Endothelial cell of umbilical vein (primary cell): ENCODE measurements at regions not wholly inside any gene's neighbourhood (a gene's known extent, or its start where the extent isn't known, plus 50 kb on each side); places are given as distances from the start of the nearest gene placed in this dataset.

Experiments
- BruUV-seq: library from RNA; stranded (reverse); fragments of 400-500 nt; replicated peaks from 2 replicates; lab custom pipeline; 2021; lab: Mats Ljungman, UMichigan
- CTCF ChIA-PET: fragments of 300-600, 350-600 bp; sonication (Branson Sonifier 250); formaldehyde crosslinking; loops from one replicate; lab custom pipeline; 2021; ENCODE audit warnings: antibody characterized with exemption, inconsistent platforms; lab: Charles Lee
- POLR2A ChIA-PET: fragments of 300-600, 350-600 bp; sonication (Branson Sonifier 250); formaldehyde crosslinking; loops from one replicate; lab custom pipeline; 2021; ENCODE audit warnings: antibody characterized with exemption, inconsistent platforms; lab: Charles Lee
- DNase-seq: peaks from one replicate; pipeline ENCODE4 v3.0.0-alpha.2; 2011; ENCODE audit warnings: low read depth, low spot score
- FAIRE-seq: peaks from 2 replicates; lab custom pipeline; 2011; peaks lifted over from hg19 to GRCh38; lab: Jason Lieb, UNC
- H2AFZ ChIP-seq: 2 replicates; pipeline ENCODE4 v1.6.0; 2012; ENCODE audit warnings: low read depth, low read length, control low read depth, inconsistent platforms
- H3K27ac ChIP-seq: 2 replicates; pipeline ENCODE4 v1.5.1; 2011; ENCODE audit warnings: low read depth, mild to moderate bottlenecking, control low read depth, low read length, moderate library complexity; ENCODE audit not compliant: insufficient read depth
- H3K27me3 ChIP-seq, 2 experiments: 2 replicates each; pipeline versions ENCODE4 v1.6.0 to v1.6.1; 2011; ENCODE audit warnings: low read length in 2 of 2, mixed read lengths in 1 of 2; ENCODE audit not compliant: control insufficient read depth in 2 of 2, insufficient read depth in 2 of 2
- H3K36me3 ChIP-seq, 2 experiments: 2 replicates in 1 of 2; 3 replicates in 1 of 2; pipeline ENCODE4 v1.5.1; 2011; ENCODE audit warnings: low read length in 2 of 2, mild to moderate bottlenecking in 1 of 2, moderate library complexity in 1 of 2; ENCODE audit not compliant: control insufficient read depth in 2 of 2, insufficient read depth in 2 of 2; ENCODE audit errors: extremely low read depth in 1 of 2
- H3K4me1 ChIP-seq: 3 replicates; pipeline ENCODE4 v1.5.1; 2011; ENCODE audit warnings: mild to moderate bottlenecking, low read length; ENCODE audit not compliant: control insufficient read depth, insufficient read depth; ENCODE audit errors: extremely low read depth
- H3K4me2 ChIP-seq: 2 replicates; pipeline ENCODE4 v1.6.1; 2011; ENCODE audit warnings: low read length, control low read depth, mixed read lengths; ENCODE audit not compliant: insufficient read depth
- H3K4me3 ChIP-seq, 3 experiments: fragments of 200-600 bp in 1 of 3; sonication (generic), shearing (Covaris generic) in 1 of 3; replicated peaks in 1 of 3; 2 replicates each; pipeline ENCODE4 v1.5.1; 2011 to 2016; ENCODE audit warnings: control low read depth in 3 of 3, low read length in 3 of 3, mild to moderate bottlenecking in 2 of 3, inconsistent platforms in 1 of 3, low read depth in 1 of 3, moderate library complexity in 1 of 3; ENCODE audit not compliant: insufficient read depth in 1 of 3
- H3K79me2 ChIP-seq: 2 replicates; pipeline ENCODE4 v1.6.0; 2012; ENCODE audit warnings: low read length, inconsistent platforms; ENCODE audit not compliant: control insufficient read depth, insufficient read depth
- H3K9ac ChIP-seq: replicated peaks from 2 replicates; pipeline ENCODE3; 2011; ENCODE audit warnings: low read length, control low read depth; ENCODE audit not compliant: insufficient read depth; ENCODE audit errors: extremely low read depth
- H3K9me1 ChIP-seq: replicated peaks from 3 replicates; pipeline ENCODE4 v1.6.0; 2011; ENCODE audit warnings: mild to moderate bottlenecking, low read length; ENCODE audit not compliant: control insufficient read depth, insufficient read depth; ENCODE audit errors: extremely low read depth
- H3K9me3 ChIP-seq: replicated peaks from 2 replicates; pipeline ENCODE4 v1.5.1; 2012; ENCODE audit warnings: low read length, inconsistent platforms; ENCODE audit not compliant: control insufficient read depth, insufficient read depth
- H4K20me1 ChIP-seq: replicated peaks from 2 replicates; pipeline ENCODE3; 2011; ENCODE audit warnings: mild to moderate bottlenecking, low read length; ENCODE audit not compliant: control insufficient read depth, insufficient read depth; ENCODE audit errors: extremely low read depth
- CTCF ChIP-seq, 2 donors: IDR thresholded peaks; 1 replicate in 1 of 2; 2 replicates in 1 of 2; pipeline ENCODE4 v1.5.1; 2011; ENCODE audit warnings: low read length in 2 of 2, mild to moderate bottlenecking in 2 of 2, moderate library complexity in 2 of 2, control low read depth in 1 of 2, inconsistent platforms in 1 of 2, low read depth in 1 of 2; ENCODE audit not compliant: insufficient read depth in 1 of 2; ENCODE audit errors: extremely low read depth in 1 of 2
- EZH2 ChIP-seq: IDR thresholded peaks from 2 replicates; pipeline ENCODE4 v1.6.1; 2012; ENCODE audit warnings: borderline replicate concordance, low read depth, mild to moderate bottlenecking, moderate library complexity, low read length, inconsistent platforms; ENCODE audit not compliant: severe bottlenecking
- FOS ChIP-seq: IDR thresholded peaks from 2 replicates; pipeline ENCODE4 v1.6.1; 2011; ENCODE audit warnings: mild to moderate bottlenecking, low read length, moderate library complexity, borderline replicate concordance; ENCODE audit not compliant: insufficient read depth
- GATA2 ChIP-seq: IDR thresholded peaks from 2 replicates; pipeline ENCODE4 v1.7.0; 2011; ENCODE audit warnings: low read depth, mild to moderate bottlenecking, moderate library complexity, mixed read lengths, low read length; ENCODE audit not compliant: insufficient read length, insufficient read depth
- JUN ChIP-seq: IDR thresholded peaks from 2 replicates; pipeline ENCODE4 v1.6.1; 2011; ENCODE audit warnings: borderline replicate concordance, low read depth; ENCODE audit not compliant: insufficient read length, insufficient read depth
- MAX ChIP-seq: IDR thresholded peaks from 2 replicates; pipeline ENCODE4 v1.6.1; 2011; ENCODE audit not compliant: insufficient read depth, insufficient read length
- MYC ChIP-seq: IDR thresholded peaks from one replicate; pipeline ENCODE4 v1.6.1; 2011; ENCODE audit warnings: mild to moderate bottlenecking, low read depth, low read length
- POLR2A ChIP-seq: IDR thresholded peaks from 2 replicates; pipeline ENCODE4 v1.6.1; 2012; ENCODE audit warnings: low read depth, mild to moderate bottlenecking, control low read depth, low read length
- POLR2AphosphoS5 ChIP-seq: IDR thresholded peaks from 2 replicates; pipeline ENCODE4 v1.6.1; 2012; ENCODE audit warnings: low read depth, mild to moderate bottlenecking, control low read depth, low read length, moderate library complexity; ENCODE audit not compliant: insufficient read depth
- dilution Hi-C: fragments of 300-500 bp; cut with MboI; formaldehyde crosslinking; loops from one replicate; pipeline ENCODE4 v1.15.0; 2019; ENCODE audit warnings: low sequenced_read_pairs; ENCODE audit not compliant: extremely low pct_ligation_motif_present
- intact Hi-C: fragments of 100-400 bp; cut with micrococcal nuclease; formaldehyde crosslinking; loops from one replicate; pipeline ENCODE4 v1.10.0; 2022

GRCh38 chr5:3361811-3362605 lies 233.6 kb upstream of the IRX1 start:
- DNase-seq (no peak), FAIRE-seq (no peak)
- CTCF ChIA-PET: no interaction called here
- Histone ChIP-seq H3K4me1 (no peaks in the 10 kb centered on the region), H3K27ac (no peak overlapping the region), H3K79me2 (no peaks in the 10 kb centered on the region), H3K9ac (no peak overlapping the region), H4K20me1 (no peaks in the 10 kb centered on the region), H3K9me3 (peaks cover 3% of the 10 kb centered on the region), H3K4me2 (no peak overlapping the region), H3K27me3 (no peaks in the 10 kb centered on the region), H3K36me3 (no peaks in the 10 kb centered on the region), H3K9me1 (no peaks in the 10 kb centered on the region), H3K4me3 (no peak overlapping the region), H2AFZ (no peak overlapping the region)
- TF ChIP-seq EZH2 (no peak), POLR2A (no peak), MYC (no peak), JUN (no peak), CTCF (IDR thresholded peaks at IDR 0.05; ENCODE audit: extremely low read depth in 1 of 2, insufficient read depth in 1 of 2, low read depth in 1 of 2, low read length in 2 of 2) (no peak), POLR2AphosphoS5 (no peak), MAX (no peak), GATA2 (no peak), FOS (no peak)
- dilution Hi-C loops (no loop called here), intact Hi-C loops (no loop called here)
- POLR2A ChIA-PET: no interaction called here
- no TSS peak for BruUV-seq
